Naive thymus-derived CD4-positive, alpha-beta T cell (primary cell): ENCODE measurements at regions not wholly inside any gene's neighbourhood (a gene's known extent, or its start where the extent isn't known, plus 50 kb on each side); places are given as distances from the start of the nearest gene placed in this dataset.

ENCODE experiments used
- ATAC-seq: fragments of 150-1000 bp; cut with Tn5 transposase; 2 replicates; pipeline ENCODE4 v1.10.0; 2021; ENCODE audit warnings: mild to moderate bottlenecking, moderate library complexity
- CTCF ChIA-PET: fragments of 350-600 bp; sonication (Branson Sonifier 250); formaldehyde crosslinking; loops from one replicate; lab custom pipeline; 2021; ENCODE audit warnings: antibody characterized with exemption; lab: Charles Lee
- POLR2A ChIA-PET: fragments of 350-600 bp; sonication (Branson Sonifier 250); formaldehyde crosslinking; loops from one replicate; lab custom pipeline; 2021; ENCODE audit warnings: antibody characterized with exemption, inconsistent platforms; lab: Charles Lee
- DNase-seq, 9 donors: peaks; one replicate each; pipeline versions ENCODE4 v3.0.0 to v3.0.0-alpha.2; 2020 to 2022; ENCODE audit warnings: mixed read lengths in 1 of 9
- H3K27ac ChIP-seq: one replicate; pipeline ENCODE4 v1.7.0; 2013; ENCODE audit warnings: mild to moderate bottlenecking, low read depth, low read length, moderate library complexity
- H3K27me3 ChIP-seq, 2 donors: one replicate each; pipeline ENCODE4 v1.7.0; 2013; ENCODE audit warnings: low read length in 2 of 2, mild to moderate bottlenecking in 2 of 2, moderate library complexity in 2 of 2; ENCODE audit not compliant: control insufficient read depth in 2 of 2, insufficient read depth in 2 of 2
- H3K36me3 ChIP-seq, 3 experiments: 1 replicate in 2 of 3; 2 replicates in 1 of 3; pipeline ENCODE4 v1.7.0; 2013; ENCODE audit warnings: low read length in 3 of 3, mild to moderate bottlenecking in 3 of 3, moderate library complexity in 1 of 3; ENCODE audit not compliant: insufficient read depth in 3 of 3, control insufficient read depth in 2 of 3
- H3K4me1 ChIP-seq, 2 donors: one replicate each; pipeline ENCODE4 v1.7.0; 2013; ENCODE audit warnings: low read length in 2 of 2, mild to moderate bottlenecking in 2 of 2, moderate library complexity in 1 of 2; ENCODE audit not compliant: control insufficient read depth in 2 of 2, insufficient read depth in 2 of 2
- H3K4me3 ChIP-seq: 2 replicates; pipeline ENCODE4 v1.7.0; 2013; ENCODE audit warnings: mild to moderate bottlenecking, low read length
- H3K9me3 ChIP-seq, 3 experiments: 1 replicate in 2 of 3; 2 replicates in 1 of 3; pipeline ENCODE4 v1.7.0; 2013; ENCODE audit warnings: low read length in 3 of 3; ENCODE audit not compliant: control insufficient read depth in 2 of 3
- H3K27ac Mint-ChIP-seq, 9 donors: one replicate each; pipeline ENCODE4 v1.8.0; 2020 to 2022; ENCODE audit warnings: mixed read lengths in 9 of 9, mild to moderate bottlenecking in 8 of 9, moderate library complexity in 5 of 9, inconsistent platforms in 2 of 9
- H3K27me3 Mint-ChIP-seq, 5 donors: one replicate each; pipeline ENCODE4 v1.8.0; 2021 to 2022; ENCODE audit warnings: mixed read lengths in 5 of 5, mild to moderate bottlenecking in 1 of 5
- H3K36me3 Mint-ChIP-seq, 5 donors: one replicate each; pipeline ENCODE4 v1.8.0; 2020 to 2022; ENCODE audit warnings: mixed read lengths in 5 of 5, mild to moderate bottlenecking in 3 of 5, inconsistent platforms in 1 of 5
- H3K4me1 Mint-ChIP-seq, 7 donors: one replicate each; pipeline ENCODE4 v1.8.0; 2020 to 2022; ENCODE audit warnings: mixed read lengths in 7 of 7, mild to moderate bottlenecking in 3 of 7, inconsistent platforms in 1 of 7
- H3K4me3 Mint-ChIP-seq, 10 donors: one replicate each; pipeline ENCODE4 v1.8.0; 2020 to 2022; ENCODE audit warnings: mild to moderate bottlenecking in 10 of 10, mixed read lengths in 10 of 10, moderate library complexity in 6 of 10, inconsistent platforms in 2 of 10
- H3K9me3 Mint-ChIP-seq, 11 donors: one replicate each; pipeline ENCODE4 v1.8.0; 2020 to 2022; ENCODE audit warnings: mixed read lengths in 11 of 11, mild to moderate bottlenecking in 4 of 11, inconsistent platforms in 1 of 11, moderate library complexity in 1 of 11
- intact Hi-C, 2 donors: fragments of 100-400 bp; cut with micrococcal nuclease; formaldehyde crosslinking; loops; one replicate each; pipeline ENCODE4 v1.15.1; 2023

DNA sequence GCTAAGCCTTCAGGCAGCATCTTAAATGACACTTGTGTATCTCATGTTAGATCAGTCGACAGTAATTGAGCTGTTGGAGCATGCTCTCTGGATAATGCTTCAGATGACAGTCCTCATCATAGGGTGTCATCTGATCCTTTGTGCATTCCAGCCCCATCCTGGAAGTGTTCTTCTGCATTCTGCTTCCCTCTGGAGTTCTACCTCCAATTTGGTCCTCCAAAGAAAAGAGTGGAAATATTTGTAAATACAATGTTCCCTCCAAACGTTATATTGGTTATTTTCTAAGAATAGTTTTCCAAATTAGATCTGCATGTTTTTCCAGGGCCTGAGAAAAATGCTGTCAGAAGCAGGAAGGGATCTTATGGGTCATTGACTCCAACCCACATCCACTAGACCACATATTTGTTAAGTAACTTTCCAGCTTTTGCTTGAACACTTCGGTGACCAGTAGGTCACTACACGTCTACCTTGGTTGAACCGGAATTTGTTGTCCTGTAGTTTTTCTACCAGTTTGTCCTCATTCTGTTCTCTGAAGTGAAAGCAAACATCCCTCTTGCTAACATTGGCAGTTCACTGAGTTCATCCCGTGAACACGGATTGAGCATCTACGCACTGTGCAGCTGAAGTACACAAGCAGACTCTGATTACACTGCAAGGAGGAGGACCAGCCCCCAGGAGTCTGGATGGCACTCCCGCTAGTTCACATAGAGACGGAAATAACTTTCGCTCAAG lies 136.0 kb downstream of the TLR5 start:
- Mint-ChIP-seq H3K27me3 (peaks cover 1 to 14% (median 8%) of the 10 kb centered on the region in 5 donors), H3K27ac (no peak overlapping the region), H3K36me3 (peaks cover 0 to 32% (median 23%) of the 10 kb centered on the region in 5 donors), H3K4me1 (no peaks in the 10 kb centered on the region), H3K9me3 (no peaks in the 10 kb centered on the region), H3K4me3 (no peak overlapping the region)
- POLR2A ChIA-PET, result no interaction called here
- CTCF ChIA-PET, result no interaction called here
- ATAC-seq, result no peak
- Histone ChIP-seq H3K4me1 (no peaks in the 10 kb centered on the region), H3K27ac (no peak overlapping the region), H3K27me3 (no peaks in the 10 kb centered on the region), H3K36me3 (peaks cover 0 to 30% (median 0%) of the 10 kb centered on the region in 3 experiments), H3K4me3 (no peak overlapping the region), H3K9me3 (no peaks in the 10 kb centered on the region)
- no peak for DNase-seq
- intact Hi-C loops, result no loop called here

DNA sequence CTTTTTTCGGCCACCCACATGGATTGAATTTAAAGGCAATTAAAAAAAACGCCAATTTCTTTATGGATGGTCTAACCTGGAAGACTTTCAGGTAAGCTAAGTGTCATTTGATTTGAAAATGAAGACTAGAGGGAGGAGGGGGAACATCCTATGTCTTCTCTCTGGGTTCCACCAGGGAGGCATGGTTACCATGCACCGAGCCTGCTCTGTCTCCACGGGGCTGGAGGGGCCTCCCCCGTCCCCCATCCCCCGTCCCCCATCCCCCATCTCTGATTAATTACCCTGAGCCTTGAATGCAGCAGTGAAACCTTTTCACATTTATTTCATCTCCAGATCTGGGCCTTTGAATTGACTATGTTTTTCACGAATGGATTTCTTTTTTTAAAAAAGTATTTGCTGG lies 135.1 kb downstream of the TLR5 start:
- peaks cover 0 to 27% (median 17%) of the 10 kb centered on the region in 5 donors for H3K36me3 Mint-ChIP-seq
- POLR2A ChIA-PET, result no interaction called here
- H3K27me3 ChIP-seq, result no peaks in the 10 kb centered on the region
- intact Hi-C loops, result no loop called here
- H3K36me3 ChIP-seq, result peaks cover 0 to 22% (median 0%) of the 10 kb centered on the region in 3 experiments
- no peak overlapping the region for H3K4me3 Mint-ChIP-seq
- no peak overlapping the region for H3K4me3 ChIP-seq
- H3K9me3 Mint-ChIP-seq, result no peaks in the 10 kb centered on the region
- peaks cover 4 to 14% (median 8%) of the 10 kb centered on the region in 5 donors for H3K27me3 Mint-ChIP-seq
- DNase-seq (no peak), ATAC-seq (no peak)
- H3K4me1 Mint-ChIP-seq, result no peaks in the 10 kb centered on the region
- no peak overlapping the region for H3K27ac Mint-ChIP-seq
- H3K27ac ChIP-seq, result no peak overlapping the region
- CTCF ChIA-PET, result no interaction called here
- no peaks in the 10 kb centered on the region for H3K4me1 ChIP-seq
- H3K9me3 ChIP-seq, result no peaks in the 10 kb centered on the region

GRCh38 chr1:223008808-223009207 lies 134.2 kb downstream of the TLR5 start:
- Mint-ChIP-seq H3K9me3 (no peaks in the 10 kb centered on the region), H3K27ac (no peak overlapping the region), H3K4me3 (no peak overlapping the region), H3K36me3 (peaks cover 0 to 18% (median 14%) of the 10 kb centered on the region in 5 donors), H3K27me3 (peaks cover 4 to 15% (median 9%) of the 10 kb centered on the region in 5 donors), H3K4me1 (no peaks in the 10 kb centered on the region)
- ATAC-seq, result no peak
- CTCF ChIA-PET, result interaction anchor here (0.7 kb wide), 1 partner anchor 466 kb away, joined by 3 read pairs; no protein-coding TSS in a partner anchor
- DNase-seq, result no peak
- intact Hi-C loops, result no loop called here
- H3K4me3 ChIP-seq, result no peak overlapping the region
- no peaks in the 10 kb centered on the region for H3K27me3 ChIP-seq
- H3K4me1 ChIP-seq, result no peaks in the 10 kb centered on the region
- no peaks in the 10 kb centered on the region for H3K9me3 ChIP-seq
- peaks cover 0 to 14% (median 0%) of the 10 kb centered on the region in 3 experiments for H3K36me3 ChIP-seq
- H3K27ac ChIP-seq, result no peak overlapping the region
- POLR2A ChIA-PET, result no interaction called here

DNA sequence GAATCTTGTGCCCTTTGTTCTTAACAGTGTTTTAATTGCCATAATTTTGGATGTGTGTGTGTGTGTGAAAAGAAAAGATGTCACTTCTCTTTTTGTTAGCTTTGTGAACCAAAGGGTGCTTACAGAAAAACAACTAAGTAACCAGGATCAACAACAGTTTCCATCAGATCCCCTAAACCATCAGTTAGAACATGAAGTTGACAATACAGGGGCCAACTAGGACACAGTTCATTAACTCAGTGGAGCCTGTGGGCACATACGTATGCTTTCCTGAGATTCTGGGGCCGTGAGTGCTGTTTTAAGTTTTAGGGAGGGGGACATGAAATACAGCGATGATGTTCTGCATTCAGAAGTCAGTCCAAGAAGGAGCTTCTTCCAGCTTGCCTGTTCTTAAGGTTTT lies 133.6 kb downstream of the TLR5 start:
- peaks cover 4 to 15% (median 9%) of the 10 kb centered on the region in 5 donors for H3K27me3 Mint-ChIP-seq
- Histone ChIP-seq H3K27ac (no peak overlapping the region), H3K36me3 (peaks cover 0 to 8% (median 0%) of the 10 kb centered on the region in 3 experiments), H3K4me3 (no peak overlapping the region), H3K27me3 (no peaks in the 10 kb centered on the region), H3K9me3 (no peaks in the 10 kb centered on the region), H3K4me1 (no peaks in the 10 kb centered on the region)
- H3K36me3 Mint-ChIP-seq, result peaks cover 0 to 16% (median 13%) of the 10 kb centered on the region in 5 donors
- DNase-seq, result no peak
- POLR2A ChIA-PET, result no interaction called here
- H3K4me1 Mint-ChIP-seq, result no peaks in the 10 kb centered on the region
- no peaks in the 10 kb centered on the region for H3K9me3 Mint-ChIP-seq
- CTCF ChIA-PET, result no interaction called here
- no peak for ATAC-seq
- H3K27ac Mint-ChIP-seq, result no peak overlapping the region
- no peak overlapping the region for H3K4me3 Mint-ChIP-seq
- intact Hi-C loops, result no loop called here

DNA sequence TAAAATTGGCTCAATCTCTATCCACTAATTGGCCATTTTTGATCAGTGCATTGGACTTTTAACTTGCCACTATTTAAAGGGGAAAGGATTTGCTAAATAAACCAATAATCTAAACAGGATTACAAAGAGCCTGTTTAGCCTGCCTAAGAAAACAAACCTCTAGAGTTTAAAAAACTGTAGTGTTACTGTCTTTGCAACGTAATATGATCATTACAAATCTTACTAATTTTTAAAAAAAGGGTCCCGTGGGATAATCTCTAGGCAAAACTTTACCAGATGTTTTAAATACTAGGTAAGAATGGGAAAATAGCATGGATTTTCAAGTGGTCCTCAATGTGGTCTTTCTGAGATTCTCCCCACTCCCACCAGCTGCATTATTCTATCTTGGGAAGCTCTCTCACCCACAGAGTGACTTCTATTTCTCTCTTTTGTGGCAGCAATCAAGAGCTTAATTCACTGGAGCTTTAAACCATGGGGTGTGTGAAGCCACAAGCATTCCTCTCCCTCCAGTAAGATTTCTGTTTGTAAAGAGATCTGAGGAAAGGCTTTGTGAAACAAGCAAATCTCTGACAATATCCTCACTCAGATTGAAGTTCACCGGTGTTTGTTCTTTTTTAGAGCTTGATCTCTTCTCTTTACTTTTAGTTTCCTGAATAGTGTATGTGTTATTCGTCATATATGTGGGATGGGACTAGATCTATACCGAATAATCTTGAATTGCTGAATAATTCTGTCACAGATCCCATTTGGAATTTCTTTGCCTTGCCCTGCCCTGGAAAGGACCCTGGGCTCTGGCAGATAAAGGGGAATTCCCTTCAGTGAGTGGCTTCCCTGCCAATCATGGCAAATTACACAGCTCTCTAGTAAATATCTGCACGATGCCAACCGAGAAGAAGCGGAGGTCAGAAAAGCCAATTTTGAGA lies 132.2 kb downstream of the TLR5 start:
- Histone ChIP-seq H3K4me3 (no peak overlapping the region), H3K27me3 (no peaks in the 10 kb centered on the region), H3K4me1 (no peaks in the 10 kb centered on the region), H3K9me3 (no peaks in the 10 kb centered on the region), H3K36me3 (no peaks in the 10 kb centered on the region), H3K27ac (no peak overlapping the region)
- H3K27me3 Mint-ChIP-seq, result peaks cover 4 to 15% (median 9%) of the 10 kb centered on the region in 5 donors
- ATAC-seq, result no peak
- no peak overlapping the region for H3K27ac Mint-ChIP-seq
- CTCF ChIA-PET, result no interaction called here
- DNase-seq, result no peak
- H3K9me3 Mint-ChIP-seq, result no peaks in the 10 kb centered on the region
- no peaks in the 10 kb centered on the region for H3K4me1 Mint-ChIP-seq
- peaks cover 0 to 4% (median 0%) of the 10 kb centered on the region in 5 donors for H3K36me3 Mint-ChIP-seq
- POLR2A ChIA-PET, result no interaction called here
- intact Hi-C loops, result no loop called here
- H3K4me3 Mint-ChIP-seq, result no peak overlapping the region

- Histone ChIP-seq H3K27me3 (no peaks in the 10 kb centered on the region), H3K4me1 (no peaks in the 10 kb centered on the region), H3K36me3 (no peaks in the 10 kb centered on the region), H3K9me3 (no peaks in the 10 kb centered on the region), H3K27ac (no peak overlapping the region), H3K4me3 (no peak overlapping the region)
- ChIA-PET POLR2A (no interaction called here), CTCF (no interaction called here)
- Mint-ChIP-seq H3K9me3 (peaks cover 0 to 2% (median 0%) of the 10 kb centered on the region in 11 donors), H3K27me3 (peaks cover 4 to 15% (median 9%) of the 10 kb centered on the region in 5 donors), H3K27ac (no peak overlapping the region), H3K36me3 (no peaks in the 10 kb centered on the region), H3K4me3 (no peak overlapping the region), H3K4me1 (no peaks in the 10 kb centered on the region)
- intact Hi-C loops, result no loop called here
- no peak for DNase-seq
- no peak for ATAC-seq
Measured at GRCh38 chr1:223011505-223011856, 131.6 kb downstream of the TLR5 start.
